Heart right ventricle (tissue), 16 donors: ENCODE measurements at regions not wholly inside any gene's neighbourhood (a gene's known extent, or its start where the extent isn't known, plus 50 kb on each side); places are given as distances from the start of the nearest gene placed in this dataset.

Experiments used
- ATAC-seq, 8 donors: fragments of 200-7000 bp; cut with Tn5 transposase; one replicate each; pipeline ENCODE4 v1.9.1; 2020; ENCODE audit warnings: mild to moderate bottlenecking in 8 of 8, moderate library complexity in 8 of 8, moderate number of reproducible peaks in 1 of 8
- DNase-seq, 2 donors: peaks; one replicate each; pipeline ENCODE4 v3.0.0-alpha.2; 2020
- H3K27ac ChIP-seq, 10 donors: fragments of 200-600 bp; sonication (generic) in 2 of 10; one replicate each; pipeline versions ENCODE4 v1.5.0 to v1.8.0; 2020 to 2022; ENCODE audit warnings: mild to moderate bottlenecking in 3 of 10
- H3K27me3 ChIP-seq, 7 donors: fragments of 200-600 bp; one replicate each; pipeline ENCODE4 v1.8.0; 2021 to 2022; ENCODE audit warnings: mild to moderate bottlenecking in 2 of 7
- H3K36me3 ChIP-seq, 9 donors: fragments of 200-600 bp; sonication (generic) in 1 of 9; one replicate each; pipeline versions ENCODE4 v1.5.0 to v1.8.0; 2020 to 2022; ENCODE audit warnings: mild to moderate bottlenecking in 2 of 9
- H3K4me1 ChIP-seq, 9 donors: fragments of 200-600 bp; sonication (generic) in 1 of 9; one replicate each; pipeline versions ENCODE4 v1.5.0 to v1.8.0; 2020 to 2022; ENCODE audit warnings: mild to moderate bottlenecking in 4 of 9
- H3K4me3 ChIP-seq, 10 donors: fragments of 200-600 bp; sonication (generic) in 2 of 10; one replicate each; pipeline versions ENCODE4 v1.5.0 to v1.8.0; 2020 to 2022; ENCODE audit warnings: mild to moderate bottlenecking in 7 of 10, moderate library complexity in 2 of 10
- H3K9me3 ChIP-seq, 11 donors: fragments of 200-600 bp in 10 of 11; sonication (generic) in 2 of 11; one replicate each; pipeline versions ENCODE4 v1.5.0 to v1.8.0; 2013 to 2022; ENCODE audit warnings: mild to moderate bottlenecking in 2 of 11, control low read depth in 1 of 11, moderate library complexity in 1 of 11
- CTCF ChIP-seq, 9 donors: fragments of 200-600 bp; sonication (generic) in 2 of 9; IDR thresholded peaks; one replicate each; pipeline versions ENCODE4 v1.5.0 to v1.8.0; 2021 to 2022; ENCODE audit warnings: antibody characterized with exemption in 9 of 9, mild to moderate bottlenecking in 5 of 9, moderate library complexity in 1 of 9
- WGBS, 2 donors: extraction: QIAGEN DNeasy Blood & Tissue Kit; methylation state at CpG; one replicate each; pipeline ENCODE4 v1.1.7; 2013; ENCODE audit warnings: inconsistent platforms in 1 of 2; 5-methylcytosine and 5-hydroxymethylcytosine counted together
- intact Hi-C, 10 donors: fragments of 100-400 bp; cut with DNase I; formaldehyde crosslinking; loops; one replicate each; pipeline versions ENCODE4 v1.11.1 to v1.14.2; 2022
- donor health status: Arrhythmogenic right ventricular cardiomyopathy.
- donor health status: ischemic (EF 13 %, LVEDD 7.1; RV severe dilation, severe dysfunction).
- donor health status: healthy with polysubstance abuse.
- donor health status: DM: no; HTN: yes; CAD: no.
- donor health status: DM: no; HTN: no; CAD: no.
- donor health status: ischemic (EF 25% LVEDD 6.9; RV normal size, moderate dysfunction).
- donor health status: ischemic (EF 25% LVEDD 5.7; RV mildly dilated, moderate dysfunction).
- donor health status: healthy.
- donor health status: DM: yes; HTN: yes; CAD: no.
- donor health status: Ischemic cardiomyopathy.
- donor health status: ischemic (EF 35%, LVEDD 5.7; RV mildly dilated, moderate dysfunction).
- donor health status: nonischemic (EF 11% LVEDD 7.7; RV severe dilation, severe dysfunction).
- donor health status: DM: yes; HTN: yes; CAD: no.
- donor health status: PGD.
- donor health status: ischemic (EF 29% LVEDD 5.4; RV normal size, mild dysfunction).
- donor health status: nonischemic (EF 23%, LVEDD 6.1; RV moderate dilation, normal function).

- intact Hi-C loops, result no loop called here
- H3K27ac ChIP-seq, result no peak overlapping the region
Measured at GRCh38 chr18:45541421-45541820, 73.9 kb upstream of the SLC14A2 start.

GRCh38 chr18:45542043-45542442 lies 73.2 kb upstream of the SLC14A2 start:
- Histone ChIP-seq H3K4me1 (peaks cover 0 to 10% (median 0%) of the 10 kb centered on the region in 9 donors), H3K27me3 (peaks cover 0 to 3% (median 0%) of the 10 kb centered on the region in 7 donors), H3K27ac (no peak overlapping the region), H3K36me3 (no peaks in the 10 kb centered on the region), H3K4me3 (no peak overlapping the region), H3K9me3 (peaks cover 0 to 16% (median 0%) of the 10 kb centered on the region in 11 donors)
- intact Hi-C loops, result no loop called here
- DNase-seq (no peak), ATAC-seq (no peak)
- WGBS, 2 donors, result 64 to 69% methylated on average over 5 of the region's 5 CpGs
- no peak for TF ChIP-seq CTCF (IDR thresholded peaks at IDR 0.05)

More at GRCh38 chr18:45541421-45541820, 73.9 kb upstream of the SLC14A2 start:
- no peaks in the 10 kb centered on the region for H3K36me3 ChIP-seq
- no peaks in the 10 kb centered on the region for H3K27me3 ChIP-seq
- H3K4me3 ChIP-seq, result no peak overlapping the region
- H3K4me1 ChIP-seq, result peaks cover 0 to 10% (median 0%) of the 10 kb centered on the region in 9 donors
- ATAC-seq, result no peak
- 80 to 92% methylated on average over 2 of the region's 2 CpGs for WGBS, 2 donors
- no peak for DNase-seq
- peaks cover 0 to 16% (median 0%) of the 10 kb centered on the region in 11 donors for H3K9me3 ChIP-seq
- no peak for TF ChIP-seq CTCF (IDR thresholded peaks at IDR 0.05)

- 86 to 90% methylated on average over 4 of the region's 4 CpGs for WGBS, 2 donors
- Histone ChIP-seq H3K36me3 (no peaks in the 10 kb centered on the region), H3K4me1 (no peaks in the 10 kb centered on the region), H3K27me3 (peaks cover 0 to 3% (median 0%) of the 10 kb centered on the region in 7 donors), H3K27ac (no peak overlapping the region), H3K9me3 (no peaks in the 10 kb centered on the region), H3K4me3 (no peak overlapping the region)
- DNase-seq (no peak), ATAC-seq (no peak)
- no peak for TF ChIP-seq CTCF (IDR thresholded peaks at IDR 0.05)
- intact Hi-C loops, result no loop called here
Measured at GRCh38 chr18:45547910-45548309, 67.4 kb upstream of the SLC14A2 start.

DNA sequence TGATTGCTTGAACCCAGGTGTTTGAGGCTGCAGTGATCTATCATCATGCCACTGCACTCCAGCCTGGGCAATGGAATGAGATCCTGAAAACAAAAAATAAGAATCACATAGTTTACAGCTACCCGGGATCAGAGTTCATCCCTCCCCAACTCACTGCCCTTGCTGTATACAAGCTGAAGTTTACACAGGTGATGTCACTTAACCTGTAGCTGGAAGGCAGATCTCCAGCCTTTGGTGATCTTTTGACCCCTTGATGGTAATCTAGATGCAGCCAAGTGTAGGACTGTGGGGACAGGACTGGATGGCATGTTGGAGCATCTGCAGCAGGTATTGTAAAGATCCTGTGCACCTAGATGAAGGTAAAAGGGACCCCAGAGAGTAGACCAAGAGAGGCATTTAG lies 66.7 kb upstream of the SLC14A2 start:
- 91 to 92% methylated on average over 1 of the region's 1 CpG for WGBS, 2 donors
- ATAC-seq, result no peak
- intact Hi-C loops, result no loop called here

More for the DNA sequence above, 66.7 kb upstream of the SLC14A2 start:
- TF ChIP-seq CTCF (IDR thresholded peaks at IDR 0.05), result no peak
- H3K27ac ChIP-seq, result no peak overlapping the region
- no peak for DNase-seq
- H3K4me1 ChIP-seq, result no peaks in the 10 kb centered on the region
- no peaks in the 10 kb centered on the region for H3K36me3 ChIP-seq
- H3K4me3 ChIP-seq, result no peak overlapping the region
- no peaks in the 10 kb centered on the region for H3K9me3 ChIP-seq
- H3K27me3 ChIP-seq, result peaks cover 0 to 3% (median 0%) of the 10 kb centered on the region in 7 donors
